ENCODE measurements at regions not wholly inside any gene's neighbourhood (a gene's known extent, or its start where the extent isn't known, plus 50 kb on each side); places are given as distances from the start of the nearest gene placed in this dataset.

DNA sequence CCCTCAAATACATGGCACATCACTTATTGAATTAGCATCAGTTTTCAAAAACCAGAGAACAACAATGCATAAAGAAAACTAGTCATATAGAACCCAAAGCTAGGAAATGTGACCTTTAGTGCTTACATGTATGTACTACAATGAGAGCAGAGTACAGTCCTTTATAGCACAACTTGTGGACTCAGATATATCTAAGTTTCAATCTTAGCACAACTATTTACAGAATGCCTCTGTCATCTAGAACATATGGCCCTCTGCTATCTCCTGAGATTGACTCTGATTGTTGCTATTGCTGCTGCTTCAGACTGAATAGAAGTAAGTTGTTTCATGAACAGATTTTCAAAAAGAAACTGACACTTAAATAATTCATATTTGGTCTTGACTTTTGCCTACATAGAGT, 1536.2 kb downstream of the EFNA5 start:
- no peak overlapping the region for H3K27ac Mint-ChIP-seq (ENCODE audit: unreplicated experiment)
- H4K20me1 ChIP-seq (ENCODE audit: insufficient read depth, low read length), result no peaks in the 10 kb centered on the region
- no peaks in the 10 kb centered on the region for H3K27me3 ChIP-seq (ENCODE audit: insufficient read depth, low read length)
- no peak overlapping the region for H3K4me3 ChIP-seq (ENCODE audit: insufficient read depth, low read depth, low read length)
- DNase-seq (ENCODE audit: low read depth), result no peak
- no peaks in the 10 kb centered on the region for H3K36me3 Mint-ChIP-seq (ENCODE audit: low read depth, unreplicated experiment)
- H3K36me3 ChIP-seq (ENCODE audit: insufficient read depth, low read length), result no peaks in the 10 kb centered on the region
- H3K4me1 ChIP-seq (ENCODE audit: insufficient read depth, low read length), result no peaks in the 10 kb centered on the region
- no peak overlapping the region for H2AFZ ChIP-seq (ENCODE audit: low read depth, low read length)
- no peaks in the 10 kb centered on the region for H3K9me3 Mint-ChIP-seq (ENCODE audit: unreplicated experiment)
- H3K79me2 ChIP-seq (ENCODE audit: insufficient read depth, low read length), result no peaks in the 10 kb centered on the region
- no peak overlapping the region for H3K27ac ChIP-seq (ENCODE audit: low read depth, low read length)
- no peak overlapping the region for H3K4me2 ChIP-seq (ENCODE audit: low read length)
- H3K4me1 Mint-ChIP-seq (ENCODE audit: low read depth, unreplicated experiment), result peaks cover 3% of the 10 kb centered on the region
- no peak for FAIRE-seq
- H3K27me3 Mint-ChIP-seq (ENCODE audit: low read depth, unreplicated experiment), result no peaks in the 10 kb centered on the region
- H3K9ac ChIP-seq (ENCODE audit: low read length), result no peak overlapping the region
- no peak overlapping the region for H3K4me3 Mint-ChIP-seq (ENCODE audit: unreplicated experiment)
- TF ChIP-seq, protein P1, sequence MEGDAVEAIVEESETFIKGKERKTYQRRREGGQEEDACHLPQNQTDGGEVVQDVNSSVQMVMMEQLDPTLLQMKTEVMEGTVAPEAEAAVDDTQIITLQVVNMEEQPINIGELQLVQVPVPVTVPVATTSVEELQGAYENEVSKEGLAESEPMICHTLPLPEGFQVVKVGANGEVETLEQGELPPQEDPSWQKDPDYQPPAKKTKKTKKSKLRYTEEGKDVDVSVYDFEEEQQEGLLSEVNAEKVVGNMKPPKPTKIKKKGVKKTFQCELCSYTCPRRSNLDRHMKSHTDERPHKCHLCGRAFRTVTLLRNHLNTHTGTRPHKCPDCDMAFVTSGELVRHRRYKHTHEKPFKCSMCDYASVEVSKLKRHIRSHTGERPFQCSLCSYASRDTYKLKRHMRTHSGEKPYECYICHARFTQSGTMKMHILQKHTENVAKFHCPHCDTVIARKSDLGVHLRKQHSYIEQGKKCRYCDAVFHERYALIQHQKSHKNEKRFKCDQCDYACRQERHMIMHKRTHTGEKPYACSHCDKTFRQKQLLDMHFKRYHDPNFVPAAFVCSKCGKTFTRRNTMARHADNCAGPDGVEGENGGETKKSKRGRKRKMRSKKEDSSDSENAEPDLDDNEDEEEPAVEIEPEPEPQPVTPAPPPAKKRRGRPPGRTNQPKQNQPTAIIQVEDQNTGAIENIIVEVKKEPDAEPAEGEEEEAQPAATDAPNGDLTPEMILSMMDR (IDR thresholded peaks at IDR 0.05; ENCODE audit: insufficient read depth, low read depth, low read length), result no peak
- TF ChIP-seq EZH2 (IDR thresholded peaks at IDR 0.05; ENCODE audit: insufficient read depth, low read length), result no peak
- no peaks in the 10 kb centered on the region for H3K9me3 ChIP-seq (ENCODE audit: insufficient read depth, low read depth, low read length)

DNA sequence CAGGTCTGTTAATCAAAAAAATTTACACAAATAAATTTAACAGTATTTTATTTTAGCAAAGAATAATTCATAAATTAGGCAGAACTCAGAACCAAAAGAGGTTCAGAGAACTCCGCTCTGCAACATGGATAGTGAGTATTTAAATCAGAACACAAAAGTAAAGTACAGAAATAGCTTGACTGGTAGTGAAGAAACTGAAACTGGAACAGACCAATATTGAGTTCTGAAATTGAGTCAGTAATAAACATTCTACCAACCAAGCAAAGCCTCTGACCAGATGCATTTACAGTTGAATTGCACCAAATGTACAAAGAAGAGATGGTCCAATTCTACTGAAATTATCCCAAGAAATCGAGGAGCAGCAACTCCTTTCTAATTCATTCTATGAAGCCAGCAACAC, 1542.8 kb downstream of the EFNA5 start:
- Mint-ChIP-seq H3K27me3 (ENCODE audit: low read depth, unreplicated experiment) (no peaks in the 10 kb centered on the region), H3K4me1 (ENCODE audit: low read depth, unreplicated experiment) (no peaks in the 10 kb centered on the region), H3K9me3 (ENCODE audit: unreplicated experiment) (no peaks in the 10 kb centered on the region), H3K4me3 (ENCODE audit: unreplicated experiment) (no peak overlapping the region), H3K36me3 (ENCODE audit: low read depth, unreplicated experiment) (no peaks in the 10 kb centered on the region), H3K27ac (ENCODE audit: unreplicated experiment) (no peak overlapping the region)
- H3K9me3 ChIP-seq (ENCODE audit: insufficient read depth, low read depth, low read length), result no peaks in the 10 kb centered on the region
- H2AFZ ChIP-seq (ENCODE audit: low read depth, low read length), result no peak overlapping the region
- H3K4me3 ChIP-seq (ENCODE audit: insufficient read depth, low read depth, low read length), result no peak overlapping the region
- TF ChIP-seq, protein P1 (IDR thresholded peaks at IDR 0.05; ENCODE audit: insufficient read depth, low read depth, low read length), result no peak
- no peak for TF ChIP-seq EZH2 (IDR thresholded peaks at IDR 0.05; ENCODE audit: insufficient read depth, low read length)
- FAIRE-seq (no peak), DNase-seq (ENCODE audit: low read depth) (no peak)
- no peaks in the 10 kb centered on the region for H3K36me3 ChIP-seq (ENCODE audit: insufficient read depth, low read length)
- no peaks in the 10 kb centered on the region for H3K4me1 ChIP-seq (ENCODE audit: insufficient read depth, low read length)
- H3K79me2 ChIP-seq (ENCODE audit: insufficient read depth, low read length), result no peaks in the 10 kb centered on the region
- H4K20me1 ChIP-seq (ENCODE audit: insufficient read depth, low read length), result no peaks in the 10 kb centered on the region
- no peak overlapping the region for H3K4me2 ChIP-seq (ENCODE audit: low read length)
- no peaks in the 10 kb centered on the region for H3K27me3 ChIP-seq (ENCODE audit: insufficient read depth, low read length)
- H3K27ac ChIP-seq (ENCODE audit: low read depth, low read length), result no peak overlapping the region
- H3K9ac ChIP-seq (ENCODE audit: low read length), result no peak overlapping the region

DNA sequence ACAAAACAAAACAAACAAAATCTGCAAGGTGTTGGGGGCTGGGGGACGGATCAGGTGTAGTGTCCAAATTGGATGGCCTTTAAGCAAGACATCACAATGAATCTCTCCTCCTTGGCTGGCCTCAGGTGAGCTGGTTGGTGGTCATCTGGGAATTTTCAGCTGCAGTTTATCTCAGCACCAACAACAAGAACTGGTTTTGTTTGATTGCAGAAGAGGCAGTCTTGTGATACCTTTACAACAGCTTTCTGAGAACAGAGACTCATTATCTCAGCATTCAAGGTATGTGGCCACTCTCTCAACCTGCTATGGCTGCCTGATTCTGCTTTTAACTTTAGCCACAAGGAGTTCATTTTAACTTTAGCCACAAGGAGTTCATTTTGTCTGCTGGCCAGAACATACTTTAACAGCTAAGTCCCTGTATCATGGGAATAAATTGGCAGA, 1543.4 kb downstream of the EFNA5 start:
- no peak overlapping the region for H2AFZ ChIP-seq (ENCODE audit: low read depth, low read length)
- H3K4me2 ChIP-seq (ENCODE audit: low read length), result no peak overlapping the region
- no peaks in the 10 kb centered on the region for H3K9me3 ChIP-seq (ENCODE audit: insufficient read depth, low read depth, low read length)
- no peak overlapping the region for H3K27ac ChIP-seq (ENCODE audit: low read depth, low read length)
- Mint-ChIP-seq H3K36me3 (ENCODE audit: low read depth, unreplicated experiment) (no peaks in the 10 kb centered on the region), H3K4me1 (ENCODE audit: low read depth, unreplicated experiment) (no peaks in the 10 kb centered on the region), H3K4me3 (ENCODE audit: unreplicated experiment) (no peak overlapping the region), H3K27ac (ENCODE audit: unreplicated experiment) (no peak overlapping the region), H3K27me3 (ENCODE audit: low read depth, unreplicated experiment) (no peaks in the 10 kb centered on the region), H3K9me3 (ENCODE audit: unreplicated experiment) (no peaks in the 10 kb centered on the region)
- FAIRE-seq (no peak), DNase-seq (ENCODE audit: low read depth) (peak; percentile 49)
- H3K79me2 ChIP-seq (ENCODE audit: insufficient read depth, low read length), result no peaks in the 10 kb centered on the region
- H3K27me3 ChIP-seq (ENCODE audit: insufficient read depth, low read length), result no peaks in the 10 kb centered on the region
- H3K36me3 ChIP-seq (ENCODE audit: insufficient read depth, low read length), result no peaks in the 10 kb centered on the region
- no peak for TF ChIP-seq EZH2 (IDR thresholded peaks at IDR 0.05; ENCODE audit: insufficient read depth, low read length)
- TF ChIP-seq, protein P1 (IDR thresholded peaks at IDR 0.05; ENCODE audit: insufficient read depth, low read depth, low read length), result no peak
- no peak overlapping the region for H3K9ac ChIP-seq (ENCODE audit: low read length)
- no peaks in the 10 kb centered on the region for H3K4me1 ChIP-seq (ENCODE audit: insufficient read depth, low read length)
- H3K4me3 ChIP-seq (ENCODE audit: insufficient read depth, low read depth, low read length), result no peak overlapping the region
- H4K20me1 ChIP-seq (ENCODE audit: insufficient read depth, low read length), result no peaks in the 10 kb centered on the region

Measured in astrocyte (in vitro differentiated cells and primary cell).